A673 (cell line): ENCODE measurements at regions not wholly inside any gene's neighbourhood (a gene's known extent, or its start where the extent isn't known, plus 50 kb on each side); places are given as distances from the start of the nearest gene placed in this dataset.

Experiments used
- BruUV-seq: library from RNA; stranded (reverse); fragments of 400-500 nt; replicated peaks from 2 replicates; lab custom pipeline; 2021; lab: Mats Ljungman, UMichigan
- CTCF ChIA-PET: fragments of 300-600 bp; sonication (Branson Sonifier 250); formaldehyde crosslinking; loops from one replicate; lab custom pipeline; 2022; ENCODE audit warnings: antibody characterized with exemption; lab: Charles Lee
- POLR2A ChIA-PET: fragments of 300-600 bp; sonication (Branson Sonifier 250); formaldehyde crosslinking; loops from one replicate; lab custom pipeline; 2022; ENCODE audit warnings: antibody characterized with exemption; ENCODE audit not compliant: low non-redundant PET; lab: Charles Lee
- DNase-seq: peaks from one replicate; pipeline ENCODE4 v3.0.0-alpha.2; 2015; ENCODE audit warnings: low spot score
- H3K27ac ChIP-seq: fragments of 200-600 bp; sonication (generic); 2 replicates; pipeline ENCODE4 v1.5.1; 2016; ENCODE audit warnings: mixed run types, low read depth, mild to moderate bottlenecking, mixed read lengths, antibody characterized with exemption, low read length; ENCODE audit not compliant: poor library complexity, severe bottlenecking
- H3K27me3 ChIP-seq: fragments of 200-600 bp; sonication (generic); replicated peaks from 2 replicates; pipeline ENCODE4 v1.6.1; 2017; ENCODE audit warnings: mixed run types, low read depth, mild to moderate bottlenecking, mixed read lengths, antibody characterized with exemption, low read length; ENCODE audit not compliant: insufficient read depth, poor library complexity
- H3K36me3 ChIP-seq: fragments of 200-600 bp; sonication (generic); 2 replicates; pipeline ENCODE4 v1.6.1; 2016; ENCODE audit warnings: mixed run types, mild to moderate bottlenecking, mixed read lengths, antibody characterized with exemption, low read length; ENCODE audit not compliant: insufficient read depth, poor library complexity, severe bottlenecking
- H3K4me1 ChIP-seq: fragments of 200-600 bp; sonication (generic); 2 replicates; pipeline ENCODE4 v1.6.1; 2017; ENCODE audit warnings: mixed run types, mild to moderate bottlenecking, mixed read lengths, antibody characterized with exemption, low read length; ENCODE audit not compliant: insufficient read depth, poor library complexity, severe bottlenecking
- H3K4me3 ChIP-seq: fragments of 200-600 bp; sonication (generic); 2 replicates; pipeline ENCODE4 v1.5.1; 2016; ENCODE audit warnings: low read depth, mixed run types, mild to moderate bottlenecking, mixed read lengths, low read length; ENCODE audit not compliant: poor library complexity, severe bottlenecking
- H3K9me3 ChIP-seq: fragments of 200-600 bp; sonication (generic); 2 replicates; pipeline ENCODE4 v1.6.1; 2016; ENCODE audit warnings: mixed run types, low read depth, mild to moderate bottlenecking, mixed read lengths, antibody characterized with exemption, low read length; ENCODE audit not compliant: poor library complexity, severe bottlenecking
- EZH2 ChIP-seq: fragments of 200-600 bp; sonication (generic); IDR thresholded peaks from 2 replicates; pipeline ENCODE4 v1.6.1; 2017; ENCODE audit warnings: borderline replicate concordance, low read depth, mild to moderate bottlenecking, mixed read lengths, antibody characterized with exemption, low read length; ENCODE audit not compliant: poor library complexity, severe bottlenecking
- intact Hi-C: fragments of 100-400 bp; cut with micrococcal nuclease; formaldehyde crosslinking; loops from one replicate; pipeline ENCODE4 v1.10.0; 2022; ENCODE audit not compliant: unreplicated experiment
- TF ChIP-seq, protein P1 (sequence below): fragments of 300-800, 200-600 bp; sonication (generic); conservative IDR thresholded peaks from 2 replicates; pipeline ENCODE4 v1.5.1; 2017; ENCODE audit warnings: low read depth, mild to moderate bottlenecking, antibody characterized with exemption, low read length, moderate library complexity, mixed read lengths

- POLR2A ChIA-PET = no interaction called here
- BruUV-seq = no TSS peak
- Histone ChIP-seq H3K4me3 (no peak overlapping the region), H3K27ac (no peak overlapping the region), H3K4me1 (peaks cover 21% of the 10 kb centered on the region), H3K36me3 (no peaks in the 10 kb centered on the region), H3K9me3 (no peaks in the 10 kb centered on the region), H3K27me3 (no peaks in the 10 kb centered on the region)
- CTCF ChIA-PET = no interaction called here
- TF ChIP-seq, protein P1, sequence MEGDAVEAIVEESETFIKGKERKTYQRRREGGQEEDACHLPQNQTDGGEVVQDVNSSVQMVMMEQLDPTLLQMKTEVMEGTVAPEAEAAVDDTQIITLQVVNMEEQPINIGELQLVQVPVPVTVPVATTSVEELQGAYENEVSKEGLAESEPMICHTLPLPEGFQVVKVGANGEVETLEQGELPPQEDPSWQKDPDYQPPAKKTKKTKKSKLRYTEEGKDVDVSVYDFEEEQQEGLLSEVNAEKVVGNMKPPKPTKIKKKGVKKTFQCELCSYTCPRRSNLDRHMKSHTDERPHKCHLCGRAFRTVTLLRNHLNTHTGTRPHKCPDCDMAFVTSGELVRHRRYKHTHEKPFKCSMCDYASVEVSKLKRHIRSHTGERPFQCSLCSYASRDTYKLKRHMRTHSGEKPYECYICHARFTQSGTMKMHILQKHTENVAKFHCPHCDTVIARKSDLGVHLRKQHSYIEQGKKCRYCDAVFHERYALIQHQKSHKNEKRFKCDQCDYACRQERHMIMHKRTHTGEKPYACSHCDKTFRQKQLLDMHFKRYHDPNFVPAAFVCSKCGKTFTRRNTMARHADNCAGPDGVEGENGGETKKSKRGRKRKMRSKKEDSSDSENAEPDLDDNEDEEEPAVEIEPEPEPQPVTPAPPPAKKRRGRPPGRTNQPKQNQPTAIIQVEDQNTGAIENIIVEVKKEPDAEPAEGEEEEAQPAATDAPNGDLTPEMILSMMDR = no peak
- TF ChIP-seq EZH2 = no peak
- DNase-seq = no peak
- intact Hi-C loops = no loop called here
These were observed 155.6 kb upstream of the NCAM1 start for GRCh38 chr11:112805658-112806057.

- Histone ChIP-seq H3K4me1 (peaks cover 21% of the 10 kb centered on the region), H3K36me3 (no peaks in the 10 kb centered on the region), H3K4me3 (no peak overlapping the region), H3K27me3 (no peaks in the 10 kb centered on the region), H3K9me3 (no peaks in the 10 kb centered on the region), H3K27ac (no peak overlapping the region)
- ChIA-PET CTCF (interaction anchor here (1.0 kb wide), 1 partner anchor 11 kb away, joined by 3 read pairs; no protein-coding TSS in a partner anchor), POLR2A (no interaction called here)
- DNase-seq = no peak
- TF ChIP-seq, protein P1 = no peak
- TF ChIP-seq EZH2 = no peak
- no TSS peak for BruUV-seq
- intact Hi-C loops = no loop called here
These were observed 155.0 kb upstream of the NCAM1 start for GRCh38 chr11:112806256-112806655.

DNA sequence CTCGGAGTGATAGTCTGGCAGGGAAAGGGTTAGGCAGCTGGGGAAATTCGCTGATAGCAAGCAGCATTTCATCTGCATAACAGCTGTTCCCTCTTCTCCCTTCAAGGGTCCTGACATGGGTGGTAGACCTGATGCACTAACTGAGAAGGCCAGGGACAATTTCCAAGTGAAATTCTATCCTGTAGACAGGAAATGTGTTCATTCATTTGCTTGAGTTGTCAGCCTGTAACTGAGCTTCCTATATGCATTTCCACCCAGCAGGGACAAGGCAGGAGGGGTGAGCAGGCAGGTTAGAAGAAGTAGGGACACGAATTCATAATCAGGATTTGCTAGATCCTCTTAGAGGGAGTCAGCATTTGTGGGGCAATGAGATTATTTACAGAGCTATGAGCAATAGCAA, 154.3 kb upstream of the NCAM1 start:
- POLR2A ChIA-PET = no interaction called here
- intact Hi-C loops = no loop called here
- CTCF ChIA-PET = interaction anchor here (0.5 to 1.0 kb wide), 3 partner anchors 11 to 483 kb away, joined by 3 read pairs; no protein-coding TSS in a partner anchor
- peaks cover 21% of the 10 kb centered on the region for H3K4me1 ChIP-seq
- no peaks in the 10 kb centered on the region for H3K27me3 ChIP-seq
- TF ChIP-seq, protein P1 = no peak
- no peak for TF ChIP-seq EZH2
- no peak overlapping the region for H3K4me3 ChIP-seq
- H3K27ac ChIP-seq = no peak overlapping the region
- no peaks in the 10 kb centered on the region for H3K9me3 ChIP-seq
- DNase-seq = peak; percentile 85
- BruUV-seq = no TSS peak
- H3K36me3 ChIP-seq = no peaks in the 10 kb centered on the region
